ENCODE measurements at regions not wholly inside any gene's neighbourhood (a gene's known extent, or its start where the extent isn't known, plus 50 kb on each side); places are given as distances from the start of the nearest gene placed in this dataset.

GRCh38 chr2:177329064-177329463, 63.5 kb upstream of the AGPS start:
- Mint-ChIP-seq H3K36me3 (peaks cover 7% of the 10 kb centered on the region), H3K4me1 (peaks cover 14% of the 10 kb centered on the region), H3K9me3 (no peaks in the 10 kb centered on the region), H3K4me3 (no peak overlapping the region), H3K27ac (peak overlapping the region; percentile 1), H3K27me3 (no peaks in the 10 kb centered on the region)
- POLR2A ChIA-PET, result interaction anchor here (3.6 kb wide), 1 partner anchor 65 kb away, joined by 20 read pairs; the partner anchor contains the start of gene NFE2L2
- DNase-seq (no peak), ATAC-seq (ENCODE audit: low read depth) (no peak)

- Mint-ChIP-seq H3K36me3 (peaks cover 5% of the 10 kb centered on the region), H3K4me1 (peaks cover 16% of the 10 kb centered on the region), H3K9me3 (no peaks in the 10 kb centered on the region), H3K27me3 (no peaks in the 10 kb centered on the region), H3K27ac (peak overlapping the region; percentile 44), H3K4me3 (no peak overlapping the region)
- DNase-seq (no peak), ATAC-seq (ENCODE audit: low read depth) (no peak)
- POLR2A ChIA-PET, result interaction anchor here (3.6 kb wide), 1 partner anchor 67 kb away, joined by 20 read pairs; the partner anchor contains the start of gene NFE2L2
Observed at GRCh38 chr2:177331466-177331997, 61.0 kb upstream of the AGPS start.

- POLR2A ChIA-PET, result interaction anchor here (1.0 to 3.6 kb wide), 5 partner anchors 60 to 167 kb away, joined by 4 to 20 read pairs (median 5); partner anchors contain the start of genes AGPS and NFE2L2
- peak overlapping the region; percentile 44 for H3K27ac Mint-ChIP-seq
- H3K4me3 Mint-ChIP-seq, result no peak overlapping the region
- peaks cover 5% of the 10 kb centered on the region for H3K36me3 Mint-ChIP-seq
- H3K9me3 Mint-ChIP-seq, result no peaks in the 10 kb centered on the region
- ATAC-seq (ENCODE audit: low read depth) (peak; percentile 81), DNase-seq (no peak)
- no peaks in the 10 kb centered on the region for H3K27me3 Mint-ChIP-seq
- H3K4me1 Mint-ChIP-seq, result peaks cover 20% of the 10 kb centered on the region
Observed at GRCh38 chr2:177332026-177332991, 60.3 kb upstream of the AGPS start.

- POLR2A ChIA-PET, result interaction anchor here (1.0 to 2.2 kb wide), 4 partner anchors 59 to 168 kb away, joined by 4 to 10 read pairs (median 4); partner anchors contain the start of genes AGPS and NFE2L2
- Mint-ChIP-seq H3K9me3 (no peaks in the 10 kb centered on the region), H3K4me1 (peaks cover 22% of the 10 kb centered on the region), H3K27me3 (no peaks in the 10 kb centered on the region), H3K4me3 (no peak overlapping the region), H3K36me3 (peaks cover 5% of the 10 kb centered on the region), H3K27ac (no peak overlapping the region)
- DNase-seq (no peak), ATAC-seq (ENCODE audit: low read depth) (no peak)
Observed at GRCh38 chr2:177332992-177333388, 59.6 kb upstream of the AGPS start.

- Mint-ChIP-seq H3K36me3 (peaks cover 2% of the 10 kb centered on the region), H3K27ac (no peak overlapping the region), H3K9me3 (no peaks in the 10 kb centered on the region), H3K4me3 (no peak overlapping the region), H3K4me1 (peaks cover 19% of the 10 kb centered on the region), H3K27me3 (no peaks in the 10 kb centered on the region)
- peak; percentile 57 for ATAC-seq (ENCODE audit: low read depth)
- POLR2A ChIA-PET, result interaction anchor here (1.0 kb wide), 1 partner anchor 71 kb away, joined by 3 read pairs; no protein-coding TSS in a partner anchor
- DNase-seq, result no peak
Observed at GRCh38 chr2:177334940-177335543, 57.5 kb upstream of the AGPS start.

GRCh38 chr2:177335917-177336450, 56.6 kb upstream of the AGPS start:
- no peak for DNase-seq
- H3K27ac Mint-ChIP-seq, result no peak overlapping the region
- no peaks in the 10 kb centered on the region for H3K9me3 Mint-ChIP-seq
- POLR2A ChIA-PET, result interaction anchor here (0.6 to 1.0 kb wide), 2 partner anchors 72 to 1204 kb away, joined by 3 read pairs; no protein-coding TSS in a partner anchor
- no peak for ATAC-seq (ENCODE audit: low read depth)
- H3K36me3 Mint-ChIP-seq, result peaks cover 2% of the 10 kb centered on the region
- no peak overlapping the region for H3K4me3 Mint-ChIP-seq
- peaks cover 19% of the 10 kb centered on the region for H3K4me1 Mint-ChIP-seq
- H3K27me3 Mint-ChIP-seq, result no peaks in the 10 kb centered on the region

- Mint-ChIP-seq H3K27ac (no peak overlapping the region), H3K4me3 (no peak overlapping the region), H3K9me3 (no peaks in the 10 kb centered on the region), H3K36me3 (no peaks in the 10 kb centered on the region), H3K27me3 (no peaks in the 10 kb centered on the region), H3K4me1 (peaks cover 9% of the 10 kb centered on the region)
- ATAC-seq (ENCODE audit: low read depth) (no peak), DNase-seq (no peak)
- POLR2A ChIA-PET, result interaction anchor here (1.0 kb wide), 1 partner anchor 73 kb away, joined by 3 read pairs; the partner anchor contains the start of gene NFE2L2
Observed at GRCh38 chr2:177338177-177338721, 54.3 kb upstream of the AGPS start.

GRCh38 chr2:177340158-177340557, 52.4 kb upstream of the AGPS start:
- Mint-ChIP-seq H3K4me1 (peaks cover 6% of the 10 kb centered on the region), H3K27me3 (no peaks in the 10 kb centered on the region), H3K4me3 (no peak overlapping the region), H3K36me3 (no peaks in the 10 kb centered on the region), H3K9me3 (no peaks in the 10 kb centered on the region), H3K27ac (no peak overlapping the region)
- DNase-seq, result no peak
- ATAC-seq (ENCODE audit: low read depth), result no peak
- POLR2A ChIA-PET, result no interaction called here

- H3K9me3 Mint-ChIP-seq, result no peaks in the 10 kb centered on the region
- ATAC-seq (ENCODE audit: low read depth), result no peak
- no peaks in the 10 kb centered on the region for H3K36me3 Mint-ChIP-seq
- POLR2A ChIA-PET, result no interaction called here
- H3K4me3 Mint-ChIP-seq, result no peak overlapping the region
- no peak for DNase-seq
- no peaks in the 10 kb centered on the region for H3K4me1 Mint-ChIP-seq
- no peak overlapping the region for H3K27ac Mint-ChIP-seq
- H3K27me3 Mint-ChIP-seq, result no peaks in the 10 kb centered on the region
Observed at GRCh38 chr2:177342736-177343135, 49.8 kb upstream of the AGPS start.

Measured in activated naive CD8-positive, alpha-beta T cell treated with anti-CD3 and anti-CD28 coated beads, Interleukin-2, amount 10 ng/mL, durations not matched to agents 7 days and 5 days (primary cell).